CD4-positive, alpha-beta T cell (primary cell): ENCODE measurements at regions not wholly inside any gene's neighbourhood (a gene's known extent, or its start where the extent isn't known, plus 50 kb on each side); places are given as distances from the start of the nearest gene placed in this dataset.

Source experiments
- ATAC-seq: fragments of 200-7000 bp; cut with Tn5 transposase; one replicate; pipeline ENCODE4 v1.10.0; 2022; ENCODE audit warnings: mild to moderate bottlenecking; ENCODE audit not compliant: poor library complexity
- CTCF ChIA-PET: fragments of 350-600 bp; sonication (Branson Sonifier 250); formaldehyde crosslinking; loops from one replicate; lab custom pipeline; 2021; ENCODE audit warnings: antibody characterized with exemption, inconsistent platforms; lab: Charles Lee
- POLR2A ChIA-PET: fragments of 350-600 bp; sonication (Branson Sonifier 250); formaldehyde crosslinking; loops from one replicate; lab custom pipeline; 2021; ENCODE audit warnings: antibody characterized with exemption, inconsistent platforms; lab: Charles Lee
- DNase-seq, 14 experiments: peaks; one replicate each; pipeline ENCODE4 v3.0.0-alpha.2; 2013 to 2020; ENCODE audit warnings: mixed read lengths in 2 of 14
- H3K27ac ChIP-seq, 2 donors: one replicate each; pipeline versions ENCODE4 v1.5.1 to v1.7.0; 2013; ENCODE audit warnings: low read length in 2 of 2, low read depth in 1 of 2, mild to moderate bottlenecking in 1 of 2
- H3K27me3 ChIP-seq, 2 experiments: 1 replicate in 1 of 2; 2 replicates in 1 of 2; pipeline versions ENCODE4 v1.6.1 to v1.7.0; 2013; ENCODE audit warnings: low read length in 2 of 2, control low read depth in 1 of 2, mild to moderate bottlenecking in 1 of 2, moderate library complexity in 1 of 2; ENCODE audit not compliant: insufficient read depth in 2 of 2, control insufficient read depth in 1 of 2
- H3K36me3 ChIP-seq: one replicate; pipeline ENCODE4 v1.6.1; 2013; ENCODE audit warnings: low read length, control low read depth; ENCODE audit not compliant: insufficient read depth
- H3K4me1 ChIP-seq: one replicate; pipeline ENCODE4 v1.6.1; 2013; ENCODE audit warnings: low read length, control low read depth; ENCODE audit not compliant: insufficient read depth
- H3K4me3 ChIP-seq: one replicate; pipeline ENCODE4 v1.5.1; 2013; ENCODE audit warnings: mild to moderate bottlenecking, low read length, moderate library complexity
- H3K9me3 ChIP-seq, 2 experiments: 1 replicate in 1 of 2; 2 replicates in 1 of 2; pipeline versions ENCODE4 v1.6.1 to v1.7.0; 2013; ENCODE audit warnings: low read length in 2 of 2, mild to moderate bottlenecking in 2 of 2, control low read depth in 1 of 2, moderate library complexity in 1 of 2; ENCODE audit not compliant: control insufficient read depth in 1 of 2, insufficient read depth in 1 of 2
- H3K27ac Mint-ChIP-seq: one replicate; pipeline ENCODE4 v1.8.0; 2020; ENCODE audit warnings: mixed read lengths
- H3K27me3 Mint-ChIP-seq: one replicate; pipeline ENCODE4 v1.8.0; 2021; ENCODE audit warnings: mixed read lengths
- H3K36me3 Mint-ChIP-seq: one replicate; pipeline ENCODE4 v1.8.0; 2021; ENCODE audit warnings: low read depth, mixed read lengths
- H3K4me1 Mint-ChIP-seq: one replicate; pipeline ENCODE4 v1.8.0; 2021; ENCODE audit warnings: low read depth, mixed read lengths
- H3K4me3 Mint-ChIP-seq: one replicate; pipeline ENCODE4 v1.8.0; 2020; ENCODE audit warnings: mild to moderate bottlenecking, mixed read lengths
- H3K9me3 Mint-ChIP-seq: one replicate; pipeline ENCODE4 v1.8.0; 2020; ENCODE audit warnings: mixed read lengths
- CTCF ChIP-seq: fragments of 200-600 bp; IDR thresholded peaks from one replicate; pipeline ENCODE4 v1.8.0; 2022; ENCODE audit warnings: antibody characterized with exemption, mild to moderate bottlenecking
- intact Hi-C, 2 experiments: fragments of 100-400 bp; cut with DNase I in 1 of 2; cut with micrococcal nuclease in 1 of 2; formaldehyde crosslinking; loops; one replicate each; pipeline versions ENCODE4 v1.15.1 to v1.9.0; 2023 to 2025; cut with DNase I, micrococcal nuclease

GRCh38 chr20:55232647-55233046, 757.3 kb downstream of the DOK5 start:
- intact Hi-C loops: no loop called here
- Mint-ChIP-seq H3K9me3 (peaks cover 12% of the 10 kb centered on the region), H3K27ac (no peak overlapping the region), H3K27me3 (no peaks in the 10 kb centered on the region), H3K4me3 (no peak overlapping the region), H3K4me1 (no peaks in the 10 kb centered on the region), H3K36me3 (no peaks in the 10 kb centered on the region)
- Histone ChIP-seq H3K4me1 (no peaks in the 10 kb centered on the region), H3K9me3 (no peaks in the 10 kb centered on the region), H3K4me3 (no peak overlapping the region), H3K27me3 (no peaks in the 10 kb centered on the region), H3K36me3 (no peaks in the 10 kb centered on the region), H3K27ac (no peak overlapping the region)
- ChIA-PET CTCF (no interaction called here), POLR2A (no interaction called here)
- no peak for TF ChIP-seq CTCF
- DNase-seq: no peak
- no peak for ATAC-seq

GRCh38 chr20:55229451-55229850, 754.1 kb downstream of the DOK5 start:
- H3K36me3 ChIP-seq: no peaks in the 10 kb centered on the region
- peaks cover 2% of the 10 kb centered on the region for H3K9me3 Mint-ChIP-seq
- H3K27me3 Mint-ChIP-seq: no peaks in the 10 kb centered on the region
- no peak overlapping the region for H3K4me3 ChIP-seq
- no peak overlapping the region for H3K27ac ChIP-seq
- ChIA-PET POLR2A (no interaction called here), CTCF (no interaction called here)
- no peaks in the 10 kb centered on the region for H3K4me1 Mint-ChIP-seq
- DNase-seq: no peak
- no peak overlapping the region for H3K4me3 Mint-ChIP-seq
- no peak overlapping the region for H3K27ac Mint-ChIP-seq
- no peaks in the 10 kb centered on the region for H3K27me3 ChIP-seq
- H3K4me1 ChIP-seq: no peaks in the 10 kb centered on the region
- H3K36me3 Mint-ChIP-seq: no peaks in the 10 kb centered on the region
- no peak for ATAC-seq
- intact Hi-C loops: no loop called here
- H3K9me3 ChIP-seq: peaks cover 5 to 6% of the 10 kb centered on the region in 2 experiments
- no peak for TF ChIP-seq CTCF

GRCh38 chr20:55216525-55217242, 741.3 kb downstream of the DOK5 start:
- no peak overlapping the region for H3K4me3 Mint-ChIP-seq
- no peak overlapping the region for H3K27ac Mint-ChIP-seq
- CTCF ChIA-PET: no interaction called here
- H3K27ac ChIP-seq: no peak overlapping the region
- no peaks in the 10 kb centered on the region for H3K4me1 Mint-ChIP-seq
- H3K36me3 ChIP-seq: no peaks in the 10 kb centered on the region
- DNase-seq (no peak), ATAC-seq (no peak)
- no peak for TF ChIP-seq CTCF
- no peaks in the 10 kb centered on the region for H3K4me1 ChIP-seq
- no peak overlapping the region for H3K4me3 ChIP-seq
- H3K9me3 ChIP-seq: peaks cover 0 to 3% of the 10 kb centered on the region in 2 experiments
- intact Hi-C loops: no loop called here
- POLR2A ChIA-PET: no interaction called here
- no peaks in the 10 kb centered on the region for H3K27me3 ChIP-seq
- H3K36me3 Mint-ChIP-seq: no peaks in the 10 kb centered on the region
- no peaks in the 10 kb centered on the region for H3K27me3 Mint-ChIP-seq
- H3K9me3 Mint-ChIP-seq: peaks cover 26% of the 10 kb centered on the region
